Retinal pigment epithelial cell (primary cell): ENCODE measurements at regions not wholly inside any gene's neighbourhood (a gene's known extent, or its start where the extent isn't known, plus 50 kb on each side); places are given as distances from the start of the nearest gene placed in this dataset.

Source experiments
- DNase-seq: peaks from one replicate; pipeline ENCODE4 v3.0.0-alpha.2; 2010; ENCODE audit warnings: low read depth
- H3K4me3 ChIP-seq: 2 replicates; pipeline ENCODE4 v1.5.1; 2011; ENCODE audit warnings: mild to moderate bottlenecking, low read length, control low read depth, moderate library complexity
- CTCF ChIP-seq: conservative IDR thresholded peaks from 2 replicates; pipeline ENCODE4 v1.5.1; 2011; ENCODE audit warnings: low read depth, low read length, control low read depth, inconsistent platforms

GRCh38 chr6:97913721-97914120 lies 630.7 kb upstream of the MMS22L start:
- TF ChIP-seq CTCF = no peak
- no peak overlapping the region for H3K4me3 ChIP-seq
- no peak for DNase-seq

DNA sequence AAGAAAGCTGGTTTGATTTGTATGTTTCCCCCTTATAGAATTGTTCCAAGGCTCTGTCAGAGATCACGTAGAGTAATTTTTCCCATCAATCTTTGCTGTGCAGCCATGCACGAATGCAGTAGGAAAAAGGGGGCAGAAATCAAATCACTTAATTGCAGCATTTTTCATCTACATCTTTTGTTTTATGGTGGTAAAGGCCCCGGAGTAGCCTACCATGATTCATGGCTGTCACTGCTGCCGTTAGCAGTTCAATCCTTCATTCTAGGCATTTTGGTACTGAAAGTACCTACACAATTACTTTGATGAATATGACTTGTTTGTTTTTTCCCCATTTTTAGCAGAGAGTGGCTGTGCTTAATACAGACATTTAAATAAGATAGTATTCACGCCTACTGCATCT lies 631.9 kb upstream of the MMS22L start:
- no peak overlapping the region for H3K4me3 ChIP-seq
- no peak for DNase-seq
- no peak for TF ChIP-seq CTCF

DNA sequence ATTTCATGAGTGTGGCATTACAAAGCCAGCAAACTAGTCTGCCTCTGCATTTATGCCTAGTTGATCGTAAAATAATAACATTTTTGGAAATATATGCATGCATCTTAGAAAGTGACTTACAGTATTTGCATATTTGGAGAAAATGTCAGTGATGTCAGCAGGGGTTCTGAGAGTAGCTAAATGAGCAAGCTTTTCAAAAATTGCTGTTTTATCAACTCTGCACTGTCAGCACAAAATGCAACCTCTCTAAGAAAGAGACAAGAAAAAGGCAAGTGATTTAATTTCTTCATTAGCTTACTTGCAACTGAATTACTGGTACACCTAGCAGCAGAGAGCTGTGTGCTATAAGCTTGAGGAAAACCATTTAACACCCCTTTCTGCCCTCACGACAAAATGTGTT lies 632.5 kb upstream of the MMS22L start:
- no peak for TF ChIP-seq CTCF
- DNase-seq = no peak

GRCh38 chr6:97917369-97917768 lies 634.4 kb upstream of the MMS22L start:
- DNase-seq = no peak
- no peak for TF ChIP-seq CTCF
- H3K4me3 ChIP-seq = no peak overlapping the region

More for the DNA sequence above, 632.5 kb upstream of the MMS22L start:
- no peak overlapping the region for H3K4me3 ChIP-seq

GRCh38 chr6:97919046-97919445 lies 636.0 kb upstream of the MMS22L start:
- DNase-seq = no peak
- no peak overlapping the region for H3K4me3 ChIP-seq
- TF ChIP-seq CTCF = no peak

DNA sequence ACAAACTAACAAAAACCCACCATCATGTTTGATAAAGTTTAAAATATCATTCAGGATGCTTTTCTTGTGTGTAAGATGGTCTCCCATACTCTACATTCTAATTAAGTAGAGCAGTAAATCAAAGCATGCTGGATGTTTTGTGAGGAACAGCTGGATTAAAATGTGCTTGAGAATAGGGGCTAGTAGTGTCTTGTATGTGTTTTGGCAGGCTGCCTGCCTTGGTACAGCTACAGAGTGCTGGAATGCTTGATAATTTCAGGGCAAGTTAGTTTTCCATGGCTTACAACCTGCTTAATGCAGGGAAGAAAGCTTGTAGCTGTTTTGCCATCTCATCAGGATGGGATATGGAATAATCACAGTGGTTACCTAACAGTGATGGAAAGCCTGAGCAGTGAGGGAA lies 636.6 kb upstream of the MMS22L start:
- peak; percentile 7 for DNase-seq
- TF ChIP-seq CTCF = no peak
- no peak overlapping the region for H3K4me3 ChIP-seq

DNA sequence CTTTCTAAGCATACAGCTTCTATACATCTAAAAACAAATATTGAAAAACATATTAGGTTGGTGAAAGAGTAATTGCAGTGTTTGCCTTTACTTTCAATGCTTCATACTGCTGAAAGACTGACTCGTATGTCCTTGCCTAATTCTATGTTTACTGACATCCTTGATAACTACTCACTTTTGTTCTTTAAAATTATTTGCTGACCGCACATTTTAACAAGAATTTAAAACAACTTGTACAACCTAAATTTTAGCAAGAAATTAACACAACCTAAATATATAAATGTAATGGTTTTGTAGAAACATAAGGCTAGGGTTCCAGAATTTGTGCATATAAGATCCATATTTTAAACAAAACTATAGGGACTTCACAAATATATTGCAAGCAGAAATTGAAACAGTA lies 640.2 kb upstream of the MMS22L start:
- no peak for DNase-seq
- no peak for TF ChIP-seq CTCF
- no peak overlapping the region for H3K4me3 ChIP-seq
